ENCODE measurements at regions not wholly inside any gene's neighbourhood (a gene's known extent, or its start where the extent isn't known, plus 50 kb on each side); places are given as distances from the start of the nearest gene placed in this dataset.
A peak's percentile ranks its signal among the peaks of the same experiment; 100 is the strongest.

DNA sequence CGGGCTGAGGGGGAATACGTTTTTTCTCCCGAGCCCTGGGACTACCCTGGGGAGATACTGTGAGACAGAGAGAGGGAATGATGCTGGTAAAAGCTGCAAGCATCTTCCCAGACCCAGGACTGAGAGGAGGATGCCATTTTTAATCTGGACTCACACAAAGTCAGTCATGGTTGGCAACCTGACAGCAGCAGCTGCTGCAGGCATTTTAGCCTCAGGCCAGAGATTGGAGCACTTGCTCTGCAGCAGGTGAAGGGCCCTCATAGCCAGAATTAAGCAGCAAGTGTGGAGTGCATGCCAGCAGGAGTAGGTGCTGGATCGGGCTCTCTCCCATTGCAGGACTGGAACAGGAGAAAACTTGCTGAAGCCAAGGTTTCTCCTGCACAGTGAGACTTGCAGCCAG, 361.1 kb upstream of the CLEC14A start:
- no peak for TF ChIP-seq EZH2phosphoT487 (IDR thresholded peaks at IDR 0.05)
- TF ChIP-seq, protein P1, sequence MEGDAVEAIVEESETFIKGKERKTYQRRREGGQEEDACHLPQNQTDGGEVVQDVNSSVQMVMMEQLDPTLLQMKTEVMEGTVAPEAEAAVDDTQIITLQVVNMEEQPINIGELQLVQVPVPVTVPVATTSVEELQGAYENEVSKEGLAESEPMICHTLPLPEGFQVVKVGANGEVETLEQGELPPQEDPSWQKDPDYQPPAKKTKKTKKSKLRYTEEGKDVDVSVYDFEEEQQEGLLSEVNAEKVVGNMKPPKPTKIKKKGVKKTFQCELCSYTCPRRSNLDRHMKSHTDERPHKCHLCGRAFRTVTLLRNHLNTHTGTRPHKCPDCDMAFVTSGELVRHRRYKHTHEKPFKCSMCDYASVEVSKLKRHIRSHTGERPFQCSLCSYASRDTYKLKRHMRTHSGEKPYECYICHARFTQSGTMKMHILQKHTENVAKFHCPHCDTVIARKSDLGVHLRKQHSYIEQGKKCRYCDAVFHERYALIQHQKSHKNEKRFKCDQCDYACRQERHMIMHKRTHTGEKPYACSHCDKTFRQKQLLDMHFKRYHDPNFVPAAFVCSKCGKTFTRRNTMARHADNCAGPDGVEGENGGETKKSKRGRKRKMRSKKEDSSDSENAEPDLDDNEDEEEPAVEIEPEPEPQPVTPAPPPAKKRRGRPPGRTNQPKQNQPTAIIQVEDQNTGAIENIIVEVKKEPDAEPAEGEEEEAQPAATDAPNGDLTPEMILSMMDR (IDR thresholded peaks at IDR 0.05) = no peak
- TF ChIP-seq EZH2 (IDR thresholded peaks at IDR 0.05) = no peak
- peaks cover 8% of the 10 kb centered on the region for H3K9me3 Mint-ChIP-seq
- peaks cover 2% of the 10 kb centered on the region for H3K36me3 Mint-ChIP-seq

DNA sequence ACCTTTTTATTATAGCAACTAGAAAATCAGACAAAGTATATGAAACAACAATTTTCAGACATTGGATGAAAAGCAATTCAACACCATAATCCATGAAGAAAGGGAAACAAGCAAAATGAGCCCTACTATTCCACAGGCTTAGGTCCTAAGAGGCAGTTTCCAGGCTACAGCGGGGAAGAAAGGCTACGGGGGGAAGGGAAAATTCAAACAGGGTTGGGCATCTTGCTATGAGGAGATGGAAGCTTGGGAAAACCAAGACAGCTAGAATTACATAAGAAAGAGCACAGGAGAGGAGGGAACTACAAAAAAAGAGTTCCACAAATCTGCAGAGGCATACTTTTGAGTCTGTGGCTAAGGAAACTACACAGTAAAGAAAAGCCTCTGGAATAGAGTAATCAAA, 356.0 kb upstream of the CLEC14A start:
- H3K36me3 ChIP-seq = no peaks in the 10 kb centered on the region
- H3K27ac ChIP-seq = no peak overlapping the region
- no peaks in the 10 kb centered on the region for H3K9me3 ChIP-seq (ENCODE audit: low read depth)
- peak; percentile 14 for DNase-seq (ENCODE audit: low spot score)
- H3K9ac ChIP-seq = no peak overlapping the region
- H3K27me3 Mint-ChIP-seq (ENCODE audit: insufficient read depth, low read depth) = peaks cover 4% of the 10 kb centered on the region
- peaks cover 7% of the 10 kb centered on the region for H3K4me1 Mint-ChIP-seq
- peaks cover 10% of the 10 kb centered on the region for H3K4me1 ChIP-seq
- TF ChIP-seq, protein P1 (IDR thresholded peaks at IDR 0.05) = no peak
- TF ChIP-seq EZH2 (IDR thresholded peaks at IDR 0.05) = no peak
- no peak for TF ChIP-seq EZH2phosphoT487 (IDR thresholded peaks at IDR 0.05)
- H3F3A ChIP-seq (ENCODE audit: low read depth) = no peaks in the 10 kb centered on the region
- H3K27ac Mint-ChIP-seq = no peak overlapping the region
- H3K79me2 ChIP-seq (ENCODE audit: low read depth) = no peaks in the 10 kb centered on the region
- H3K4me2 ChIP-seq = peak overlapping the region; percentile 12
- H3K9me3 Mint-ChIP-seq = peaks cover 6% of the 10 kb centered on the region
- no peaks in the 10 kb centered on the region for H3K27me3 ChIP-seq
- H2AFZ ChIP-seq (replicated peaks) = peak overlapping the region; percentile 32
- no peaks in the 10 kb centered on the region for H3K36me3 Mint-ChIP-seq
- H3K4me3 ChIP-seq = no peak overlapping the region
- H3K4me3 Mint-ChIP-seq = no peak overlapping the region
- H4K20me1 ChIP-seq (ENCODE audit: low read depth) = no peaks in the 10 kb centered on the region

More for the DNA sequence above, 361.1 kb upstream of the CLEC14A start:
- Histone ChIP-seq H3K4me1 (peaks cover 5% of the 10 kb centered on the region), H4K20me1 (ENCODE audit: low read depth) (no peaks in the 10 kb centered on the region), H3K9me3 (ENCODE audit: low read depth) (no peaks in the 10 kb centered on the region), H3K4me2 (no peak overlapping the region), H3K4me3 (no peak overlapping the region), H2AFZ (replicated peaks) (peak overlapping the region; percentile 23), H3K9ac (no peak overlapping the region), H3F3A (ENCODE audit: low read depth) (no peaks in the 10 kb centered on the region), H3K36me3 (no peaks in the 10 kb centered on the region), H3K27ac (no peak overlapping the region), H3K27me3 (no peaks in the 10 kb centered on the region), H3K79me2 (ENCODE audit: low read depth) (no peaks in the 10 kb centered on the region)
- Mint-ChIP-seq H3K27ac (no peak overlapping the region), H3K4me3 (no peak overlapping the region), H3K27me3 (ENCODE audit: insufficient read depth, low read depth) (peaks cover 2% of the 10 kb centered on the region), H3K4me1 (peaks cover 7% of the 10 kb centered on the region)
- DNase-seq (ENCODE audit: low spot score) = no peak

DNA sequence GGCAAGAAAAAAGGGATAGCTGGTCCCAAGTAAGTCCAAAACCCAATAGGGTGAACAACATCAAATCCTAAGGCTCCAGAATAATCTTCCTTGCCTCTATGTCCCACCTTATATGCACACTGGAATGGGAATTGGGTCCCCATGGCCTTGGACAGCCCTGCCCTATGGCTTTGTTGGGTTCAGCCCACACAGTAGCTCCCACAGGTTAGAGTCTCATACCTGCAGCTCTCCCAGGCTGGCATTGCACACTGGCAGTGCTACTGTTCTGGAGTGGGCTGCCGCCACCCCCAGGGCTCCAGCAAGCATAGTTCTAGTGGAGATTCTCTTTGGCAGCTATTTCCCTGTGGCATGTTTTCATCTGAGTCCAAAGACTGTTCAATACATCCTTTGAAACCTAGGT, 352.4 kb upstream of the CLEC14A start:
- Mint-ChIP-seq H3K27ac (no peak overlapping the region), H3K36me3 (no peaks in the 10 kb centered on the region), H3K4me1 (no peaks in the 10 kb centered on the region), H3K27me3 (ENCODE audit: insufficient read depth, low read depth) (peaks cover 2% of the 10 kb centered on the region), H3K4me3 (no peak overlapping the region), H3K9me3 (peaks cover 6% of the 10 kb centered on the region)
- H3K4me3 ChIP-seq = no peak overlapping the region
- H3K27me3 ChIP-seq = no peaks in the 10 kb centered on the region
- H3K27ac ChIP-seq = no peak overlapping the region
- H2AFZ ChIP-seq (replicated peaks) = no peak overlapping the region
- H3K4me1 ChIP-seq = peaks cover 10% of the 10 kb centered on the region
- H3K4me2 ChIP-seq = no peak overlapping the region
- no peaks in the 10 kb centered on the region for H3K9me3 ChIP-seq (ENCODE audit: low read depth)
- H4K20me1 ChIP-seq (ENCODE audit: low read depth) = no peaks in the 10 kb centered on the region
- no peak for DNase-seq (ENCODE audit: low spot score)
- H3K9ac ChIP-seq = no peak overlapping the region
- TF ChIP-seq, protein P1 (IDR thresholded peaks at IDR 0.05) = no peak
- TF ChIP-seq EZH2 (IDR thresholded peaks at IDR 0.05) = no peak
- TF ChIP-seq EZH2phosphoT487 (IDR thresholded peaks at IDR 0.05) = no peak
- no peaks in the 10 kb centered on the region for H3F3A ChIP-seq (ENCODE audit: low read depth)
- H3K36me3 ChIP-seq = no peaks in the 10 kb centered on the region
- no peaks in the 10 kb centered on the region for H3K79me2 ChIP-seq (ENCODE audit: low read depth)

All from neural progenitor cell (in vitro differentiated cells).